HEK293 (cell line): ENCODE measurements at regions not wholly inside any gene's neighbourhood (a gene's known extent, or its start where the extent isn't known, plus 50 kb on each side); places are given as distances from the start of the nearest gene placed in this dataset.

ENCODE experiments used
- BCL11B ChIP-seq: fragments of 450-650 bp; formaldehyde crosslinking; IDR thresholded peaks from 2 replicates; pipeline ENCODE4 v1.5.1; 2016; ENCODE audit warnings: low read depth, missing biosample characterization, missing genetic modification characterization
- CTCF ChIP-seq: fragments of 450-650 bp; formaldehyde crosslinking; IDR thresholded peaks from 2 replicates; pipeline ENCODE4 v1.5.1; 2016; ENCODE audit warnings: missing biosample characterization, missing genetic modification characterization
- ZFP37 ChIP-seq: fragments of 450-650 bp; formaldehyde crosslinking; IDR thresholded peaks from 2 replicates; pipeline ENCODE4 v1.5.1; 2016; ENCODE audit warnings: missing biosample characterization, missing genetic modification characterization
- ZNF138 ChIP-seq: fragments of 450-650 bp; formaldehyde crosslinking; IDR thresholded peaks from 2 replicates; pipeline ENCODE4 v1.5.1; 2016; ENCODE audit warnings: missing biosample characterization, missing genetic modification characterization, borderline replicate concordance
- ZNF202 ChIP-seq: fragments of 450-650 bp; formaldehyde crosslinking; IDR thresholded peaks from 2 replicates; pipeline ENCODE4 v1.5.1; 2016; ENCODE audit warnings: missing biosample characterization, missing genetic modification characterization, borderline replicate concordance
- ZNF221 ChIP-seq: fragments of 450-650 bp; formaldehyde crosslinking; IDR thresholded peaks from 2 replicates; pipeline ENCODE4 v1.5.1; 2017; ENCODE audit warnings: missing biosample characterization, missing genetic modification characterization, borderline replicate concordance
- ZNF23 ChIP-seq: fragments of 450-650 bp; formaldehyde crosslinking; IDR thresholded peaks from 2 replicates; pipeline ENCODE4 v1.5.1; 2016; ENCODE audit warnings: missing biosample characterization, missing genetic modification characterization, borderline replicate concordance
- ZNF350 ChIP-seq: fragments of 450-650 bp; formaldehyde crosslinking; IDR thresholded peaks from 2 replicates; pipeline ENCODE4 v1.5.0; 2017; ENCODE audit warnings: missing biosample characterization, mild to moderate bottlenecking, missing genetic modification characterization
- ZNF398 ChIP-seq: fragments of 450-650 bp; formaldehyde crosslinking; IDR thresholded peaks from 2 replicates; pipeline ENCODE4 v1.5.1; 2017; ENCODE audit warnings: missing biosample characterization, missing genetic modification characterization
- ZNF48 ChIP-seq: fragments of 450-650 bp; formaldehyde crosslinking; IDR thresholded peaks from 2 replicates; pipeline ENCODE4 v1.5.1; 2016; ENCODE audit warnings: missing biosample characterization, missing genetic modification characterization
- TF ChIP-seq, protein P1 (sequence below): sonication (generic); formaldehyde crosslinking; IDR thresholded peaks from 2 replicates; pipeline ENCODE4 v1.8.1; 2022; ENCODE audit warnings: mild to moderate bottlenecking, moderate library complexity, missing genetic modification reagents

- TF ChIP-seq ZFP37 (tag by site-specific recombination) (no peak), ZNF202 (tag by site-specific recombination) (no peak), ZNF138 (tag by site-specific recombination) (no peak), BCL11B (no peak), CTCF (tag by site-specific recombination) (no peak), ZNF221 (tag by site-specific recombination) (no peak), ZNF398 (tag by site-specific recombination) (no peak), ZNF48 (no peak), ZNF350 (no peak), ZNF23 (tag by site-specific recombination) (no peak)
- TF ChIP-seq, protein P1, sequence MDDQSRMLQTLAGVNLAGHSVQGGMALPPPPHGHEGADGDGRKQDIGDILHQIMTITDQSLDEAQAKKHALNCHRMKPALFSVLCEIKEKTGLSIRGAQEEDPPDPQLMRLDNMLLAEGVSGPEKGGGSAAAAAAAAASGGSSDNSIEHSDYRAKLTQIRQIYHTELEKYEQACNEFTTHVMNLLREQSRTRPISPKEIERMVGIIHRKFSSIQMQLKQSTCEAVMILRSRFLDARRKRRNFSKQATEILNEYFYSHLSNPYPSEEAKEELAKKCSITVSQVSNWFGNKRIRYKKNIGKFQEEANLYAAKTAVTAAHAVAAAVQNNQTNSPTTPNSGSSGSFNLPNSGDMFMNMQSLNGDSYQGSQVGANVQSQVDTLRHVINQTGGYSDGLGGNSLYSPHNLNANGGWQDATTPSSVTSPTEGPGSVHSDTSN, result no peak
Measured at GRCh38 chr20:24124003-24124402, 135.4 kb upstream of the GGTLC1 start.
